Embryonic facial prominence (tissue), 1 donor: ENCODE measurements at regions not wholly inside any gene's neighbourhood (a gene's known extent, or its start where the extent isn't known, plus 50 kb on each side); places are given as distances from the start of the nearest gene placed in this dataset.

Experiments
- DNase-seq: peaks from one replicate; pipeline ENCODE4 v3.0.0-alpha.2; 2016; ENCODE audit errors: extremely low spot score

DNA sequence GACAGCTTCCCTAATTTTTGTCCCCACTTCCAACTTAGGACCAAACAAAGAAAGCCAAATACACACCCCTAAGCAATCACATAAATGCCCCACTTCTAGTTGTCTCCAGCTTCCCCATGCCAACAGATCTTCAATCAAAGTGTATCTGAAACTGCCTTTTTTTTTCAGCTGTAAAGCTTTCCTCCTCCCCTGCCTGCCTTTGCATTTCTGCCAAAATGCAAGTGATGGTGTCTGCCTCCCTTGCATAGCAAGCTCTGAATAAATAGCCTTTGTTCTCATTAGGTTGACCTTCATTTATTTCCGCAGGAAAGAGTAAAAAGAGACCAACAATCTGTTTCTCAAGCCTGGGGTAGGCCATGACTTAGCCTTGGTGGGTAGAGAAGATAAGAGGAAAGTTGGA lies 459.4 kb downstream of the GPAM start:
- DNase-seq, result no peak

DNA sequence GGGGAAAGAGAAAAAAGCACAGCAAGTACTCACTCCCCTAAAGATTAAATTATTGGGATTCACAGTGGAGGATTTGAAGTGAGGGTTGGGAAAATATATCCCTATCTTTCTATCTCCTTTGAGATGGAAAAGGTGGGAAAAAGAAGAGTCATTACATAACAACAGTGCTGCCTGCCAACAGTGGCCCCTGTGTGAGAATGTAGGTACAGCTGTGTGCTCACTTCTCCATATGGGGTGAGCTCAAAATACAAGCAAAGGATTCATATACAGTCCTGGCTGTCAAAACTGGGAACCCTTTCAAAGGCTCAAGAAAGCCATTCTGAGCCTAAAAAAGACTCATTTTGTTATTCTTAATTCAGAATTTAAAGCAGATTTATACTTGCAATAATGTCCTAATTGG lies 458.5 kb downstream of the GPAM start:
- no peak for DNase-seq

DNA sequence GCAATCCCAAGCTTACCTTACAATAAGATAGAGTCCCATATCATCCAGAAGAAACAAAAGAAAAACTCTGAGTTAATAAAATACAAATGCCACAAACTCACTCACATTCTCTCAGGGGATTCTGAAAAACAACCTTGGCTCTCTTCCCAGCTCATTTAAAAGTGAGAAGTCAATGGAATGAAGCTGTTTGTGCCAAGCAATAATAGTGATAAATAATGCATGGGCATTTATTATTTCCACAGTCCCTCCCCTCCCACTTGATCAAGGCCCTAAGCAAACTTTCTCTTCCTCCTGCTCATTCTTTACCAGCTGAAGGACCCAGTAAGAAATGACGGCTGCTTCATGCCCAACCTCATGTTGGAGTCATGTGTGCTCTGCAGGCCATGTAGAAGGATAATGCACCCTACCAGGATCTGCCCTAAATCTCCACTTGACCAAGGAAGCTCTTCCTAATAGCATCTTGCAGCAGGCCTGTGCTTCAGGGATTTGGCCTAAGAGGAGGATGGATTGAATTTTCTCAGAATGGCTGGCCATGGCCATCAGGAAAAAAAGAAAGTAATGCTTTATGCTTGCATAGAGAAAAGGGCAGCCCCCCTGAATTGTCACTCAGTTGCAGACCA lies 451.3 kb downstream of the GPAM start:
- no peak for DNase-seq

DNA sequence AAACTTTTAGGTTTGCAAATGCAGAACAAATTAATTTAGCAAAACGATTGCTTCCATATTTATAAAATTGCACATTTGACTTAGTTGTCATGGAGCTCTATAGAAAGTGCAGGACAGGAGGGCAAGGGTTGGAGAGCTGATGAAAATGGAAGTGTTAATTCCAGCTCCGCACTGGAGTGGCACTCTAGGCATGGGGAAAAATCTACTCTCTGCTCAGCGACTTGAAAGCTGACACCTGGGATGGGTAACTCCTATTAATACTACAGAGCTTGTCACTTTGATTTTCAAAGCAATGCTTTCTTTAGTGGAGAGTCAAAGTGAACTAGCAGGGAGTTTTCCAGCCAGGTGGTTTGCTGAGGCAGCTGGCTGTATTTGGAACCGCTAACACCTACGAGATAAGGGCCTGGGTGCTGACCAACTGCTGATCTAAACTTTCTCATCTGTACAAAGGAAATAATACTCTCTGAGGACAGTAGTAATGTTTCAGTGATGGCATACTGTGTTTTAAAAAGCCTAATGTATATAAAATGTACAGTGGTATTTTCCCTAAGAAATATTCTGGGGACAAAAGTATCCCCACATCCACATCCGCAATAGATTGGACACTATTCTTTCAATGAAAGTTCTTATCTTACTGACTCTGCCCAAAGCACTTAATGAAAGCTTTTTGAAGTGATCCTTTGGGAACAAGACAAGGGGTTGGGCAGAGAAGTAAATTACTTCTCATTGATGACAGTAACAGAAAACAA lies 444.3 kb downstream of the GPAM start:
- DNase-seq, result no peak

DNA sequence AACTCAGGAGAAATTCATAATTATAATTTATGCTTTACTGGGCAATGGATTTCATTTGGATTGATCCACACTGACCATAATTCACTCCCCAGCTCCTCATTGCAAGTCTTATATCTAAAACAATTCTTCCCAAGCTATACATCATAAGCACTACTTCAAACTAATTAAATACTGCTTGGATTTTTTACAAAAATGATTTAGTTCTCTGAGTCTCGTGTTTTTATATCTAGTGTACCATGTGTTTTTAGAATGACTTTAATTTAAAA lies 443.8 kb downstream of the GPAM start:
- no peak for DNase-seq

DNA sequence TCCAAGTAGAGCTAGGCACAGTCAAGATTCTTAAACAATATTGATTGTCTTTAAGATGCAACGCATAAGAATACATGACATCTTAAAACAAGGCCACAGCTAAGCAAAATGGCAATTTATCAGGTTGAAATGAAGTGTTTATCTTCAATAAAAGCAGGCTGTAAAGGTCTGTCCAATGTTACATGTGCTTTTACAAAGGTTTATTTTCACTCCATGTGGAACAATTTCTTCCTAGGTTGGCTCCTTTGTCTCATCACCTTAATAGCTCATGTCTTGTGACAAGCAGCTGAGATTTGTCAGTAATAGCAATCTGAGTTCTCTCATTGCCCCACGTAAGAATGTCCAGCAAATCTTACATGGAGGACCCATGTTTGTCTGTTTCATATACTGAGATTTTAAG lies 437.6 kb downstream of the GPAM start:
- DNase-seq, result no peak

DNA sequence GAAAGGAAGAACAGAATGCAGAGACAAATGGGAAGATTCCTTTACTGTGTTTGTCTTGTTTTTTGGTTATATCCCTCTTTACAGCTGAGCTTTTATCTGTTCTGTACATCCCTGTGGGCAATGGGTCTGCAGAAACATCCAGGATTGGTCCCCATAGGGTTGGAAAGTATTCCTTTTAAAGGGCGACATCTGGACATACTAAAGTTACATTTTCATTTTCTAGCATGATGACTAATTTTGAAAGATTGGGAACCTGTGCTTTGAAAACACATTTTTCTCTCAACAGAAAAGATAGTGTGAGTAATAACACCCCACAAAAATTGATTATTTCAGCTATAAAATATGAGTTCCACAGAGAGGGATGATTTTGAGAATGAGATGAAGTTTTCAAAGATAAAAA lies 435.8 kb downstream of the GPAM start:
- no peak for DNase-seq

DNA sequence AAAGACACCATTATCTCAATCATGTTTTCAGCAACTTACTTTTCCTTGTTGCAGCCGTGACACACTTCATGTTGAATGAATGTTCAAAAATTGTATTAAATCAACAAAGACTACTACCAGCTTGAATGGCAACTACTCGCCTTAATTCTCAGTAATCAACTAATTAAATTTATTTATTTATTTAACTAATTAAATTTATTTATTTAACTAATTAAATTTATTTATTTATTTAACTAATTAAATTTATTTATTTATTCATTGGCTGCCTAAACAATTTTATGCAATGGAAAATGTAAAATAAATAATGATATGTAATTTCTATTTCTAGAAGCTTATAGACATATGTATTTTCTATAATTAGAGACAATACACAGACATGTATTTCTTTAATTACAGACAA lies 435.4 kb downstream of the GPAM start:
- no peak for DNase-seq

DNA sequence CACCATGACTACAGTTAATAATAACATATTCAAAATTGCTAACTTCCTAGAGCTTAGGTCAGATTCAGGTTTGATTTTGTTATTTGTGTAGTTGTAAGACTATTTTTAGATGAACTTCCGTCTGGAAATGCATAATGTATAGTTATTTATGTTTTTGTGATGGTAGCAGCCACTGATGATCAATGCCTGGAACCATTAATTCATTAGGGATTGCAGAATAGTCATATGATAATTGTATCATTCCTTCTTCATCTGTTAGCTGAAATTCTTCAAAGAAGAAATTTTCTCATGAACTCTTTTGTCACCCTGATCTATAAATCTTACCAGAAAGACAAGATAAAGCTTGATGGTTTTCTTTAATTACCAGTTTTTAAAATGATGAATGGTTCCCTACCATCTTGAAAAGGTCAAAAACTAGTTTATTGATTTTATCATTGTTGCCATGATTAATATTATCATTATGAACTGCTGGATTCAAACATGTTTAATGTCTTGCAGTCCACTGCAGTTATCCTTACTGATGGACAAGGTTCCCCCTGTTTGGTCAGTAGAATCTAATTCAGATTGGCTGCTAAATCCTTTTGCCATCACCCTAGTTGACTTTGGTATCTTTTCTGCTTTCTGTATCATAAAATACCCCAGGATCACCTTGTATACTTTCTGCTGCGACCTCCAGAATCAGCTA lies 433.3 kb downstream of the GPAM start:
- no peak for DNase-seq

DNA sequence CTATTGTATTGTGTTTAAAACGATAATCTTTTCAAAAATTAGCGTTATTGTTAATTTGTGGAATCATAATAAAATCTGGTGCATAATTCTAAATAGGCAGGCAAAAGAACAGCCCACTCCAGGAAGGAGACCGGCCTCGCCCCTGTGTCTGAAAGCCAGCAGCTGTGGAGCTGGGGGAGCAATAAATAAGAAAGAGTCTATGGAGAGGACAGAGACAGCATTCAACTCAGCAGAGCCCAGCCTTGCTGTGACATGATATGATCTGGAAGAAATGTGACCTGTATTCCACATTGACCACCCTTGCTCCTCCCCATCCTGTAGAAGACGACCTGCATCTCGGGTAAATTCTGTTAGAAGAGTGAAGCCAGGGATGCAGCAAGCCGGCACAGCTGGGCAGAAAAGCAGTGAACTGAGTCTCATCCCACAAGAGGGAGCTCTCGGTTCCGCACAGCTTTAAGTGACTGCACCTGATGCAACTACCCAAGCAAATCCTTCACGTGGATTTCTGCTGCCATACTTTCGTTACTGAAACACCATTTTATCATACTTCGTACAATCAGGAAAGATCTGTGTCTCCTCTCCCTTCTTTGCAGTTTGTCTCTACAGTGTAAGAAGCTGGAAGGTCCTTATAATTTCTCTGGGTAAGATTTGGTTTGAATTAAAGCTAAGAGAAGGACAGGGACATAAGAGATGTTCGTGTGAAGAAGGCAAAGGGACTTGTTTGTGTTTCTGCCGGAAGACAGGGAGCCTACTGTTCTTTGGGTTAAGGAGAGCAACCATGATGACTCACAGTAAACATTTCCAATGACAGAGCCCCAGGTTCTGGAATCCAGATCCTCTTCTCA lies 427.1 kb downstream of the GPAM start:
- DNase-seq, result no peak

DNA sequence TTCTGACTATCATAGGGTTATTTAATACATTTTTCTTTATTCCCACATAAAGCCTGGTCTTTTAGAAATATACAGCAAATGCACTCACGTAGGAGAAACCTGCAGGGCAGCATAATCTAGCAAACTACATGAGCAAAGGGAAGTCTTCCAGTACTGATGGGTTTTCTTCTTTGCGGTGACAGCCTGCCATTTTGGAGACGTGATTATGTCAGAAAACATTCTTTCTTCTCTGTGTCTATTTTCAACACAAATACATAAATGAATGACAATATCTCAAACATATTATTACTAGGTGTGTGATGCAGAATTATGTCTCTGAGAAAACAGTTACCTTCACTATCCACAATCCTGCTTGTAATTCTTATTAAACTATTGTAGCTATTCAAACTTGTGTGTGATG lies 425.0 kb downstream of the GPAM start:
- DNase-seq, result no peak

DNA sequence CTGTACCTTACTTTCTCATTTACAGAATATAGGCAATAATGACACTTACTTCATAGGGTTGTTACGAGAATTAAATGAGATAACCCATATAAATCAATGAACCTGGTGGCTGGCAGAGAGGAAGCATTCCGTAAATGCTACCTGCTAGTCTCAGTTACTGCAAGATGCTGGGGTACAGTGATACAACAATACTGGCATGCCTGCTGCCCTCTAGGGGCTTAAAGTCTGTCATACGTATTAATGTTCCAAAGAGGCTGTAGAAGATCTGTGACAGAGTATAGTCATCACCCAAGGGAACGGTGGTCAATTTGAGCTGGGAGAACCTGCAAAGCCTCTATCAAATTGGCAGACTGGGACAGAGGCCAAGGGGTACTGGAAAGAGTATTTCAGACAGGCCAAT lies 421.5 kb downstream of the GPAM start:
- no peak for DNase-seq

DNA sequence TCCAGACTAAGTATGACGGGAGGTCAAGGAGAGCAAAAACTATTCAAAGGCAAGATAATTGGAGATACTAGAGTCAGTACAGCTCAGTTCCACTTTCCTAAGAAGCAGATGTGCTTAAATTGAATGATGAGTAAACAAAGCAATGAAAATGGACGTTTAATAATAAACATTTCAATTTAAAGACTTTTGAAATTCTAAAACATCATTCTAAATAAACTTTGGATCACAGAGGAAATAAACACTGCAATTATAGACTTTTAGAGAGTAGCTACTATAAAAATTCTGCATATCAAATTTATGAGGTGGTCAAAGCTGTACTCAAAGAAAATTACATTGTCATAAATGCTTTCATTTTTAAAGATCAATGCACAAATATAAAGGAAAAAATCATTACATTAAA lies 418.3 kb downstream of the GPAM start:
- DNase-seq, result no peak

DNA sequence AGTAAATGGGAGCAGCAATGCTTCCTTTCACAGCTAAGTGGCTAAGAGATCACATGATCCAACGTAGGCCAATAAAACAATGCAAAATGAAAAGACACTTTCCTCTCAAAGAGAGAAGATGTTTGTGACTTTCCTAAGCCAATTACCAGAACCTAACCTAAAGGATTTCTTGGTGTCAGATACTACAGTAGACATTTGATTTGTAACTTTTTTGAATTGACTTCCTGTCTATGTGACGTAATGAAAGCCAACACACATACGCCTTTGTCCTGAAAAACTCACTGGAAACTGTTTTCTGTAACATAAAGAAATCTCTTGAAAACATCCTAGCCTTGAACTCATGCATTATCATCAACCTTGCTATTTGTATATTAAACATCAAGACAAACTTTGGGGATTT lies 417.1 kb downstream of the GPAM start:
- no peak for DNase-seq

DNA sequence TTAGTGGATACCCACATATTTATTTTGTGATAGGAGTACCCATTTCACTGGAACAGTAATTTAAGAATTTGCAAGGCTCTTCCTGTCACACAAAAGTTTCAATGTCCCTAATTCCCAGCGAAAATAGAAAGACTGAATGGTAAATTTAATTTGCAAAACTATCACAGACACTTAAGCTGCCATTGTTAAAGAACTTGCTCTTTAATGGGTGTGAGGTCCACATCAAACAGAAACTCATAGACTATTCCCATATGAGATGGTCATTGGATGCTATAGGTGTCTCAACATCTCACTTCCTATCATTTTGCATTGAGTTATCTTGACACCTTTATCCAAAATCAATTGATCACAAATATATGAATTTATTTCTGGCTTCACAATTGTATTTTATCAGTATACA lies 415.9 kb downstream of the GPAM start:
- no peak for DNase-seq

DNA sequence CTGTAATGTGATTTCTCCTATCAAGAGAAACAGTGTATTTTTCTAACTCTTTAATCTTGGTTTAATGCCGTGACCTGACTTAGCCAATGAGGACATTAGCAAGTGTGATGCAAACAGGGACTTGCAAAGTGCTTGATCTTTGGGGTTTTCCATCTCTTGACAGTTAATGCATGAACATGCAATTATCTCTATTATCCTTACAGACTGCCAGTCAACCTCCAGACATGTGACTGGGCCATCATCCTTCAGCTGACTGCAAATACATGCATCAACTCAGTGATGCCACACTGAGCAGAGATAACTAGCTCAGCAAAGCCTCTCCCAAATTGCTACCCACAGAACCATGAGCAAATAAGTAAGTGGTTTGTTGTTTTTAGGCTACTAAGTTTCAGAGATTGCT lies 409.6 kb downstream of the GPAM start:
- no peak for DNase-seq

DNA sequence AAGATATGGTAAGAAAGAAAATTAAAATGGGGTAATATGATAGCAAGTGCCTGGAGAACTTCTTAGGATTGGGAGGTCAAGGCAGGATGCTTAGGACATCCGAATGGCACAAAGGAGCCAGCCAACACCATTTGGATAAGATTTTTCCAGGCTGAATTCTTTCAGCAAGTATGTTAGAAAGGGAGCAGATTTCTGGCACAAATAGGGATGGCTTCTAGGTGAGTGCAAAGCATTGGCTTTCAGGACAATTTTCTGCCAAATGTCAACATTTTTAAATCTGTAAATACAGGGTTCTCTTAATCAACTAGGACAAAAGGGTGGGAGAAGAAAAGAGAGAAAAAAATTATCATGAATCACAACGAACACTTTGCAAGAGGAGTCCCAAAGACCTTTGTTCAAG lies 409.1 kb downstream of the GPAM start:
- no peak for DNase-seq

DNA sequence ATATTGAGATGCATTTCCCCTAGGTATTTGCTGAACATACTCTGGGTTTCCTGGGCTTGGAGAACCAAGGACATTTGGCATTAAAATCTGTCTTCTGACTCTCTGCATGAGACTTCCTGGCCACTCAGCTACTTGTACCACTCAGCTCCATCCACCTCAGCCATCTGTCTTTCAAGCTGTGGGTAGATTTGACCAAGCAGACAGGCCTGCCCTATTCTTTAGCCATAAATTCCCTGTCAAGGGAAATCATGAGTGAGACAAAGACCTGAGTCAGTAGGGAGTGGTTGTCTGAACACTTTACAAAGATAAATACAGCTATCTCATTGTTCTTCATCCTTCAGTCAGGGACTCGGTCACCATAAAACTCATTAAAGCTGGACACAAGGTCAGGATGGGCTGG lies 399.1 kb downstream of the GPAM start:
- no peak for DNase-seq

DNA sequence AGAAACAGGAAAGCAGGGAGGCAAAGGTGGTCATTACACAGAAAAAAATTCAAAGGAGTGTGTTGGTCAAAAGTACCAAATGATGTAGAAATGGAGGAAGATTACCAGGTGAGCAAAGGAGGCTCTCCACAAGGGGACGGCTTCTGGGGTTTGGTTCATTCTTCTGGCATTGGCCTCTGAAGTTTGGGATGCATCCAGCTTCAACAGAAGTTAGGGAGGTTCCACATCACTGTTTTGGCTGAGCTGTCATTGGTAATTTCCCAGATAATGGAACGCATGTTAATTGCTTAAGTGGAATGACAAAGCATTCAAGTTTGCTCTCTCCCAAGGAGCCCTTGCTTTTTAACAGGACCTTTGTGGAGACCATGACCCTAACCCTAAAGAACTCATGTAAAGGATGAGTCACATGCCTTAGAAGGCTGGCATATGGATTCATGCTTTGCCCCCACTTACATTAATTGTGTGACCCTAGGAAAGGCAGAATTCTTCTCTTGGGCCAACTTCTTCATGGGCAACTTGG lies 398.6 kb downstream of the GPAM start:
- DNase-seq, result no peak

DNA sequence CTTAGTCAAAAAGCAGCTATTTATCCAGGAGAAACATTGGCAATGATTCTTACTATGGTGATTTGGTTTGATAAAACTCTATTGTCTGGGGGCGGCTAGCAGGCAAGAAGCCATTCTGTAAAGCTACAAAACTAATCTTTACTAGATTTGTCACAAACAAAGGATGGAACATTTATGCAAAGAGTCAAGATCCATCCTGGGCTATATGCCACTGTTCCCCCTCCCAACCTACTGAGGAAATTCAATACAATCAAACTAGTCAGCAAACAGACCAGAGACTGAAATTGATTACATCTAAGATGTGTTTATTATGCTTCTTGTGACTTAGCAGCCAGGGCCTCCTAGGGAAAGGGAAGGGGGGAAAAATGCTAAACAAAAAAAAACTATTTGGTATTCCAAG lies 397.6 kb downstream of the GPAM start:
- DNase-seq, result no peak

DNA sequence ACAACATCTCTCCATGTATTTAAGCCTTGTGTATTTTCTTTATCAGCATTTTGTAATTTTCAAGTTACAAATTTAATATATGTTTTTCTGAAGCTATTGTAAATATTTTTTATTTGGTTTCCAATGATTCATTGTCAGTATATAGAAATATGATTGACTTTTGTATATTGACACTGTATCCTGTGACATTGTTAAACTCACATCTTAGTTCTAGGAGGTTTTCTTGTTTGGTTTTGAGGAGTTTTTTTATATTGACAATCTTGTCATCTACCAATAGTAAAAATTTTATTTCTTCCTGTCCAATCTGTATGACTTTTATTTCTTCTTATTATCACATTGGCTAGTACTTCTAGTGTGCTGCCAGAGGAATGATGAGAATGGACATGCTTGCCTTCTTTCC lies 393.7 kb downstream of the GPAM start:
- no peak for DNase-seq

DNA sequence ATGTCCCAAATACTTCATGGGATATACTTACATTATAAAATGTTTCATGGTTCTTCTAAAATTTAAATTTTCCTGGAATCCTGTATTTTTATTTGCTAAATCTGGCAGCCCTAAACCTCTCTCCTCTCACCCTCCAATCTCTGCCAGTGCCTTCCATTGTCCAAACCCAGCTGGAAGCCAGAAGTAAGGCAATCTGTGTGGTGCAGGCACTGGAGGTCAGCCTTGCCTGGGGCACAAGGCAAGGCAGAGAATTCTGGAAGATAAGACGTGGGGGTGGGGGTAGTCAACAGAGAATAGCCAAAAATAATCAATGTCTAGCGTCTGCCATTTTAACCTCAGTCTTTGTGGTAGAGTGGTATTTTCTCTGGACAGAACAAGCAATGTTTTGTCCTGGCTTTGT lies 381.7 kb downstream of the GPAM start:
- DNase-seq, result no peak
